BE2C (cell line): ENCODE measurements at regions not wholly inside any gene's neighbourhood (a gene's known extent, or its start where the extent isn't known, plus 50 kb on each side); places are given as distances from the start of the nearest gene placed in this dataset.

Experiments
- DNase-seq: peaks from one replicate; pipeline ENCODE4 v3.0.0-alpha.2; 2020
- H3K27me3 ChIP-seq: fragments of 250-450 bp; sonication (Bioruptor Pico); 2 replicates; pipeline ENCODE4 v1.5.1; 2020; ENCODE audit warnings: mild to moderate bottlenecking
- H3K36me3 ChIP-seq: fragments of 250-450 bp; sonication (Bioruptor Pico); 2 replicates; pipeline ENCODE4 v1.5.1; 2020; ENCODE audit warnings: mild to moderate bottlenecking
- H3K4me1 ChIP-seq: fragments of 250-450 bp; sonication (Bioruptor Pico); 2 replicates; pipeline ENCODE4 v1.5.1; 2020
- H3K4me3 ChIP-seq: 2 replicates; pipeline ENCODE4 v1.5.1; 2011; ENCODE audit warnings: low read depth, low read length
- H3K9me3 ChIP-seq: fragments of 250-450 bp; sonication (Bioruptor Pico); 2 replicates; pipeline ENCODE4 v1.5.1; 2020
- TF ChIP-seq, protein P1 (sequence below): IDR thresholded peaks from 2 replicates; pipeline ENCODE4 v1.5.1; 2012; ENCODE audit warnings: mild to moderate bottlenecking, low read depth, low read length

DNA sequence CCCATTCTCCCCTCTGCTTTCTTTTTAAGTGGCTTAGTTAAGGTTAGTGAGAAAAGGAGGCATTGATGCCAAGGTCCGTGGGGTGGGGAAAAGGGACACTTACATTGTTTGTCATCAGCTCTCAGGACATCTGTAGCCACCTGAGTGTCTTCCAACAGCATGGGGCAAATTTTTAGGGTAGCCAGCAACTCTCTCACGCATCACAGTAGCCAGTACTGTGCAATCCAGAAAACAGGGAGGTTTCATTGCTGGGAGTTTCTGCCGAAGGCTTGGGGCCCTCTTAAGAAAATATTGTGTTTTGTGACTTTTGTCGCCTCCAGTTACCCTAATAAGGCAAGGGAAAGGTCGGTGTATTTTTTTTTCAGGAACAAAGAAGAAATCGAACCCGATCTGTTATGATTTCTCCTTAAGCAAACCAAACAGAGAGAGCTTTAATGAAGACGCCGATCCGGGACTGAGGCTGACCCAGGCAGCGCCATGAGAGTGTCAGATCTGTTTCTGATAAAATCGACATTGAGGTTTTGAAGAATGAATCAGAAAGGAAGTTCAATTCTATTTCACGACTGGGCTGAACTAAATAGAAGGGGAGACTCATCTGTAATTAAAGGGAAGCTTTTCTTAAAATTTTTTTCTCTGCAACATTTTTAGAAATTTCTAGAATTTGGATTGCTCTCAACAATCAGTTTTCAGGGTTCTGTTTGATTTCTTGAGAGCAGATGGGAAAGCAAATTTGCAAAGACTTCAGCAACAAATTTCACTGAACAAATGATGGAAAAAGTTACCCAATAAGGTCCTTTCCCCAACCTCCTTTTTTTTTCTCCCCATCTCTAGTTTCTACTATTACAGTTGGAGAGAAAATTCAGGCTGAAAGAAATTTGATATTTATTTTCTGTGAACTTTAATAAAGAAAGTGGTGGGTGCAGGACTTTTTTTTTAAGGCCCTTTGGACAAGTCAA lies 144.7 kb upstream of the IRX3 start:
- no peak for DNase-seq
- TF ChIP-seq, protein P1, sequence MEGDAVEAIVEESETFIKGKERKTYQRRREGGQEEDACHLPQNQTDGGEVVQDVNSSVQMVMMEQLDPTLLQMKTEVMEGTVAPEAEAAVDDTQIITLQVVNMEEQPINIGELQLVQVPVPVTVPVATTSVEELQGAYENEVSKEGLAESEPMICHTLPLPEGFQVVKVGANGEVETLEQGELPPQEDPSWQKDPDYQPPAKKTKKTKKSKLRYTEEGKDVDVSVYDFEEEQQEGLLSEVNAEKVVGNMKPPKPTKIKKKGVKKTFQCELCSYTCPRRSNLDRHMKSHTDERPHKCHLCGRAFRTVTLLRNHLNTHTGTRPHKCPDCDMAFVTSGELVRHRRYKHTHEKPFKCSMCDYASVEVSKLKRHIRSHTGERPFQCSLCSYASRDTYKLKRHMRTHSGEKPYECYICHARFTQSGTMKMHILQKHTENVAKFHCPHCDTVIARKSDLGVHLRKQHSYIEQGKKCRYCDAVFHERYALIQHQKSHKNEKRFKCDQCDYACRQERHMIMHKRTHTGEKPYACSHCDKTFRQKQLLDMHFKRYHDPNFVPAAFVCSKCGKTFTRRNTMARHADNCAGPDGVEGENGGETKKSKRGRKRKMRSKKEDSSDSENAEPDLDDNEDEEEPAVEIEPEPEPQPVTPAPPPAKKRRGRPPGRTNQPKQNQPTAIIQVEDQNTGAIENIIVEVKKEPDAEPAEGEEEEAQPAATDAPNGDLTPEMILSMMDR, result no peak
- no peaks in the 10 kb centered on the region for H3K9me3 ChIP-seq
- no peak overlapping the region for H3K4me3 ChIP-seq
- H3K27me3 ChIP-seq, result peaks cover 13% of the 10 kb centered on the region
- no peaks in the 10 kb centered on the region for H3K4me1 ChIP-seq
- no peaks in the 10 kb centered on the region for H3K36me3 ChIP-seq

DNA sequence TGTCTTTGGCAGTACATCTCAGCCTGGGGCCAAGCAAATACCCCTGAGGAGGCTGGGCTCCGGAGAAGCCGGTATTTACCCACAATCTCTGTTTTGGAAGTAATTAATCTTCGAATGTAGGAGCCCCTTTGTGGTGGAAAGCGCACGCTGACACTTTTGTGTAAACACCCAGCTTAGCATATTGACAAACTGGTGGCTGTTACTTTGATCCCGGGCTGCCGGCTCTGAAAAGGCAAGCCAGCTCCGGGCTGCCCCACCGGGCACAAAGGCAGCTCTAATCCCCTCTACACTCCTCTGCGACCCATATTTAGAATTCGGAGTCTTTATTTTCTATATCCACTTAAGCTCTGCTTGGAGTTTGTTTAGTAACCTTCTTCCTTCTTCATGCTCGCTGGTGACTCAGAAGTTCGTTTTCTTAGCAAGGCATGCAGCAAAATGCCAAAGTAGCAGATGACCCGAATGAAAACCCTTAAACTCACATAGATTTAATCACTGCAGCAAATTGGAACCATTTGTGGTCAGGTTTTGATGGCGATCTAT lies 144.0 kb upstream of the IRX3 start:
- H3K9me3 ChIP-seq, result no peaks in the 10 kb centered on the region
- no peak for DNase-seq
- no peaks in the 10 kb centered on the region for H3K36me3 ChIP-seq
- H3K4me3 ChIP-seq, result no peak overlapping the region
- H3K4me1 ChIP-seq, result no peaks in the 10 kb centered on the region
- peaks cover 16% of the 10 kb centered on the region for H3K27me3 ChIP-seq
- TF ChIP-seq, protein P1, result no peak

DNA sequence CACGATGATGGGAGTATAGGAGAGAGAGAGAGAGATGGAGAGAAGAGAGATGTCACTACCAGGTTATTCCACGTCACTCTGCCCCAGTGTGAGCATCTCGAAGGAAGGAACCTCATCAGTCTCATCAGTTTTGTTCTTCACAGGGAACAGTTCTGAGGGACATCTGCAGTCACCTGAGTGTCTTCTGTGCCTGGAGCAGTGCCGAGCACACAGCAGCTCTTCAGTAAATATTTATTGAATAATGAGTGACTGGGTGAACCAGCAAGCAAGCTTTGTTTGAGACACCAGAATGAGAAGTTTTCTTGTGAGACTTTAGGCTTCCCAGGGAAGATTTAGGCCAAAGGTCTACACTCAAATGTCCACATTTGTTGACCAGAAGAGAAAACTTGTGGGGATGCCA lies 142.4 kb upstream of the IRX3 start:
- H3K36me3 ChIP-seq, result no peaks in the 10 kb centered on the region
- TF ChIP-seq, protein P1, result no peak
- no peaks in the 10 kb centered on the region for H3K9me3 ChIP-seq
- DNase-seq, result no peak
- H3K4me1 ChIP-seq, result no peaks in the 10 kb centered on the region
- H3K27me3 ChIP-seq, result peaks cover 16% of the 10 kb centered on the region
- H3K4me3 ChIP-seq, result no peak overlapping the region

DNA sequence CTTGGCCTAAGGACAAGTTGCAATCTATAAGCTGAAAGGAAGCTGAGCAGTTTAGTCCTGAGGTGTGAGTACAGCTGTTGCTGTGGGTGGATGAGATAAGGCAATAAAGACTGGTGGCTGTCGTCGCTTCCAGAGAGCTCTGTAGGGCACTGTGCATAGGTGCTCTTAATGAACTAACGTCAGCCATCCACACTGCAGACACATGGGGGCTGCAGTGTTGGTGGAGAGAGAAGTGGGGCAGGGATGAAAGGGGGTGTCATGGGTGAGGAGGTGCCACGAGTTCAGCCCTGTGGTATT lies 139.9 kb upstream of the IRX3 start:
- H3K4me1 ChIP-seq, result no peaks in the 10 kb centered on the region

DNA sequence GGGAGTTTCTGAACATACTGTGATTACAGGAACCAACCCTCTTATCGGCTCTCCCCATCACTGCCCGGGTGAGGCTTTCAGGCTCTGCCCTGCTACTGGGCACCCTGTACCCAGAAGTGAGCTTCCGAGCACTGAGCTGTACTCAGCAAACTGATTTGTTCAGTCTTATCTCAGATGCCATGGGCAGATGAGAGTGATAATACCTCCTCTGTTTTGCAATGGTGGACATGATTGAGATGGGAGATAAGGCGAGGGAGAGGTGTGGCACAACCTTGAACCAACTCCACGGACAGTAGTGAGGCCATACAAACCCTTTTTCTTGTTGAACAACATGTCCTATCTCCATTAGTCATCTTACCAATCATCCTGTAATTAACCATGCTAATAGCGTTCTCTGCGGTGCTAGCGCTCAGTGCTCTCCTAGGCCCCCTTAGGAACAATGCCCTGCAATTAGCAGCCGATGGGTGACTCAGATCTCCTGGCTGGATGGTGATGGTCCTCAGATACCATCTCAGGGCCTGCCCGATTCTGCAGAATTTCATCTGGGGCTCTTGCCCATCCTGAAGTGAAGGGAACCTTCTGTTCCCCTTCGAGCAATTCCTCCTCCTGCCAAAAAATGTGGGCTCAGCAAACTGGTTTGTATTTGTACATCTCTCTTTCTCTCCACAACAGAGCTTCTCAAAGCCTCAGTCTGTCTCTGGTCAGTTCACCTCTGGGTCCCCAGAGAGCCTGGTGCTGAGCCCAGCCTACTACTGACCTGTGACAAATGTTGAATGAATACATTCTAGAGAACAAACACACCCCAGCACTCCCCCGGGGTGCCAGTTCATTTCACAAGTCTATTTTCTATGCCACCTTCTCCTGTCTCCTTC lies 139.3 kb upstream of the IRX3 start:
- no peak for DNase-seq
- Histone ChIP-seq H3K4me3 (no peak overlapping the region), H3K4me1 (no peaks in the 10 kb centered on the region), H3K36me3 (no peaks in the 10 kb centered on the region), H3K9me3 (no peaks in the 10 kb centered on the region), H3K27me3 (peaks cover 14% of the 10 kb centered on the region)
- TF ChIP-seq, protein P1, result no peak

More for the DNA sequence above, 139.9 kb upstream of the IRX3 start:
- DNase-seq, result no peak
- TF ChIP-seq, protein P1, result no peak
- Histone ChIP-seq H3K9me3 (no peaks in the 10 kb centered on the region), H3K4me3 (no peak overlapping the region), H3K27me3 (peaks cover 16% of the 10 kb centered on the region), H3K36me3 (no peaks in the 10 kb centered on the region)
